Activated T-cell treated with anti-CD3 and anti-CD28 coated beads, Interleukin-2, amount 50 U/mL, for 1 hour (primary cell): ENCODE measurements at regions not wholly inside any gene's neighbourhood (a gene's known extent, or its start where the extent isn't known, plus 50 kb on each side); places are given as distances from the start of the nearest gene placed in this dataset.
"Not testable (repeated sequence)": the region's sequence is repeated elsewhere in the genome, so short reads cannot be mapped to it uniquely, and the experiment has no call there.

Experiments used
- DNase-seq: peaks from one replicate; pipeline ENCODE4 v3.0.0-alpha.2; 2020

DNA sequence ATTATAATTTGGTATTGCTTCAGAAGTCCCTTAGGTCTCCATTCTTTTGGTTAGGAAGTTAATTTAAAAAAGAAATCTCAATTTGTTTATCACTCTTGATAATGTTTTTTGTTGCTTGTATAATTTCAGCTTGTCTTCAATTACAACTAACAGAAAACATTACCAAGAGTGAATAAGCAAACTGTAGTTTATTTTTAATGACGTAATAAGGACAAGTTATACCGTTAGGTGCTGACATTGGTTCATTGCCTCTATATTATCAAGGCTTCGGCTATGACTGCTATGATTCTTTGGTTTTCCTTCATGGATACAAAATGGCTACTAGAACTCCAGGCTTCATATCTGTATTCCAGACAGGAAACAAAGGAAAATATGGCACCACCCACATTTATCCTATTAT, 220.6 kb downstream of the PTGER3 start:
- no peak for DNase-seq

DNA sequence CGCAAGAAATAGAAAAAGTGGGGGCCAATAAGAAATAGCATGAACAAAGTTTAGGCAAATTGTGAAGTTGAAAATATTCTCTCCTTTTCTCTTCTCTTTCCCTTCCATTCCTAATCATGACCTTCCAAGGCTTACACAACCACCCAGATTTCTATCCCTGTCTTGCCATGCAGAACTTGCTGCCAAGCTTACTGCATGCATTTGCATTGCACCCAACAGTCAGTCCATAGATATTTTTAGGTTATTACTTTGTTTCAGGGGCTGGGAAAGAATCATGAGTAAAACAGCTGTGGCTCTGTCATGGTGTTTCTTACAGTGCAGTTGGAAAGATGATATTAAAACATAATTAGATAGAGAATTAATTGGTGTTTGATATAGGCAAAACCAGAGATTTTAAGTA, 219.4 kb downstream of the PTGER3 start:
- DNase-seq: no peak

DNA sequence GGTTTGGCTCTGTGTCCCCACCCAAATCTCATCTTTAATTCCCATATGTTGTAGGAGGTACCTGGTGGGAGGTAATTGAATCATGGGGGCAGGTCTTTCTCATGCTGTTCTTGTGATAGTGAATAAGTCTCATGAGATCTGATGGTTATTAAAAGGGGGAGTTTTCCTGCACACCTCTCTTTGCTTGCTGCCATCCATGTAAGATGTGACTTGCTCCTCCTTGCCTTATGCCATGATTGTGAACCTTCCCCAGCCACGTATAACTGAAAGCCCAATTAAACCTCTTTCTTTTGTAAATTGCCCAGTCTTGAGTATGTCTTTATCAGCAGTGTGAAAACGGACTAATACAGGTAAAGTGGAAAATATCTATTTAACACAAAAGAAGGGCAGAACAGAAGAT, 213.3 kb downstream of the PTGER3 start:
- DNase-seq: not testable (repeated sequence)

DNA sequence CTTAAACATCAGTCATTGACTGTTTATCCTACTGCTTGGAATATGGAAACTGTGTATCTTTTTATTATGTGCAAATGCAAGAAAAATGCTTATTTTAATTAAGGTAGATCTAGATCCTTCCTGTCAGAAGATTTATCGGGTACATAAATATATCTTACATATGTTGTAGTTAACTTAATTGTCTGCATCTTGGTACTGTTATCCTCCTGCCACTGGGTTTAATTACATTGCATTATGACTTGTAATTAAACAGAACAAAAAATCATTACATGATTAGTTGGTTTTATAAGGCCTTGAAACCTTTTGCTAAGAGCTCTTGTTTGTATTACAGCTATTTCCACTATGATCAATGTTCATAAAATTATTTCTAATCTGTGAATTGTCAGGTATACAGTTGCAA, 211.2 kb downstream of the PTGER3 start:
- no peak for DNase-seq

DNA sequence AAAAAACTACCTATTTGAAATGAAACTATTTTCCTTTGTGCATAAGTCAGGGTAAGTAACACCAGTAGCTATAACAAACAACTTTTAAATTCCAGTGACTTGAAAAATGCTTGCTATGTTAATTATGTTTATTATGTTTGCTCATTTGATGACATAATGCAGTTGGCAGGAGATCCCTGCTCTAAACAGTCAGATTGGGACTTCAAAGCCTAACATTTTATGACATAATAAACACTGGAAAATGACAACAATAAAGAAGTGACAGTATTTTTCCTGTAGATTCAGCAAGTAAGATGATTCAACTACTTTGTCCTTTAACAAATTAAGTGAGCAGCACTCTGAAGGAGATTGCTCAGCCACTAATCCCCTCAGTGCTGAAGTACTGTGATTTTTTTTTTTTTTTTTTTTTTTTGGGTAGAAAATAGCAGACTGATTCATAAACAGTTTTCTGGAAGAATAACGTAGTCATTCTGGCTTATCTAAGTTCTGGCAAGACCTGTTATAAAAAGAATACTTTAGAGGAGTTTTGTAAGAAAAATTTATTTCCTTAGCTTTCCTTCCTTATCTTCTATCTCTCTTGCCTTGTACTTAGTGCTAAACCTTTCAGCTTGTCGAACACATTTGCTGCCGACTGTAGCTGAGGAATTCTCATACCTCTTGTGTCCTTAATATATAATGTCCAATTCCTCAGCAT, 207.2 kb downstream of the PTGER3 start:
- no peak for DNase-seq

DNA sequence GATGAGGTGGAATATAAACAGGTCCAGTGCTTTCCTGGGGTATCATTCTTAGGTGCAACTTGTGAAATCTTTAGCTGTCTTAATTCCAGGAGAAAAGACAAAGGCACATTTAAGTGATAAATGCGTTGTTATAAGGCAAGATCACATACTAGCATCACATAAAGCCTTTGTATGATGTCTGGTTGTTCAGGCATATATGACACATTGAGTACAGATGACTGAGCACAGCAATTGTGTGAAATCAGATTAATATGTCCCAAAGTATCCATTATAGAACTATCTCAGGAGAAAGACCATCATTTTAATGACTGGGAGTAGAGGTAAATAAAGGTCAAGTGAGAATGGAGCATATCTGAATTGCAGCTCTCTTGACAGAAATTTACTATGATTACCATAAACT, 205.1 kb downstream of the PTGER3 start:
- DNase-seq: no peak

DNA sequence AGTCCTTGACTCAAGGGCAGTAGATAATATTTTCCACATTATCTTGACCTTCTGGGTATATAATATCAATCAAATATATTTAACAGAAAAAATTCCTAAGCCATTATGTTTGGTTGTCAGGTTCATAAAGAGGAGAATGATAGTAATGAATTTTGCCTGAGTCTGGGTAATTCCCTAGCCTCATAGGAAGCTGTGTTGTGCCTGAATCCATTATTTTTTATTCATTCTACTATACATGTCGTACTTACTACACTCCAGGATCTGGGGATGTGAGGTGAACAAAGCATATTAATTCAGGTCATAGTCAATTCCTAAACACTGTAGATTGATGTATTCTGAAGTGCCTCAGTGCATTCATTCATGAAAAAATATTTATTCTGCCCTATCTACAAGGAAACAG, 204.2 kb downstream of the PTGER3 start:
- no peak for DNase-seq

DNA sequence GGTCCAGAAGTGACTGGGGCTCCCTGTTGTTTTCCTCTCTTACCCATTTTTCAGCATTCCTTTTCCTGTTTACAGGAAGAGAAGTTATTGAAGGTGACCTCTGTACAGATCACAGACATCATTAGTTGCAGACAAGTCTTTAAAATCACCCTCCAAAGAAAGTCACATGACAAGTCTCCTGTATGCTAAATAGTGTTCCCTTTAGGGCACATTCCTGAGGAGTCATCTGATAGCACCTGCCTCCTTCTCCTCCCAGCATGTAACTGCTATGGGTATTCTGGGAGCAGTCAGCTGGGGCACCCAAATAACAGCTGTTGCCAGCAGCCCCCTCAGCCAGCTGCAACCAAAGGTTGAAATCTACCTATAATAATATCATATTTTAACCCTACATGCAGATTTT, 200.6 kb downstream of the PTGER3 start:
- no peak for DNase-seq

DNA sequence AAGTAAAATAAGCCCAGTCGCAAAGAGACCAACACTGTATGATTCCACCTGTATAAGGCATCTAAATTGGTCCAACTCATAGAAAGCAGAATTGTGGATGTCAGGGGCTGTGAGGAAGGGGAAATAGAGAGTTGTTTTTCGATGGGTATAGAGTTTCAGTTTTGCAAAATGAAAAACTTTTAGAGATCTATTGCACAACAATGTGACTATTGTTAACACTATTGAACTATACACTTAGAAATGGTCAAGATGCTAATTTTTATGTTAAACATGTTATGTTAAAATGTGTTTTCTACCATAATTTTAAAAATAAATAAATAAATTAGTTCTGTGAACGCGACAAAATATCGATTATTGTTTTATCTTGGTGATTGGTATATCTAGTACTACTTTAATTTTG, 192.4 kb downstream of the PTGER3 start:
- no peak for DNase-seq

DNA sequence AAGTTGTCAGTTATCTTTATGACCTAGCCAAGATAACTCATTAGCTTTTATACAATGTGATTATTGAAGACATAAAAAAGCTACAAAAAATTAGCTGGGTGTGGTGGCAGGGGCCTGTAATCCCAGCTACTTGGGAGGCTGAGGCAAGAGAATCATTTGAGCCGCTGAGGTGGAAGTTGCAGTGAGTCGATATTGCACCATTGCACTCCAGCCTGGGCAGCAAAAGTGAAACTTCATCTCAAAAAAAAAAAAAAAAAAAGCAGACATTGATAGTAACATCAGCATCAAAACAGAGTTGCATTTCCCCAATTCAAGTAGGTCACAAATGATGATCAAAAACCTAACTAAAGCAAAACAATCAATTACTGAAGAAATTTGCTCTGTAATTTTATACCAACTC, 191.4 kb downstream of the PTGER3 start:
- DNase-seq: no peak

DNA sequence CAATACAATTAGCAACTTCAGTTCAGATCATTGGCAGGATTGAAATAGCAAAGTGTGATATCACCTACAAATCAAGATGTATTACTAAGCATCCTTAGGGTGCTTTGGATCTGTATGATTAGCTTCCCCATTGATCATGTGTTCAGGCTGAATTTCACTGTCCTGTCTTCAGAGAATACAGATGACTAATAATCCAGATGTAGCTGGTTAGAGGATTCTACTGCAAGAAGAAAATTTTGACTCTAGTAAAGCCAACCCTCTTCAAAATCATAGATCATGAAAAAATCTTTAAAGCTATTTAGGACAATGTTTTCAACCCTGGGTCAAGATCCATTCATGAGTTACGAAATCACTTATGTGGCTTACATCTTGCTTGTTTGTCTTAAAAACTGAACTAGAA, 184.4 kb downstream of the PTGER3 start:
- no peak for DNase-seq

DNA sequence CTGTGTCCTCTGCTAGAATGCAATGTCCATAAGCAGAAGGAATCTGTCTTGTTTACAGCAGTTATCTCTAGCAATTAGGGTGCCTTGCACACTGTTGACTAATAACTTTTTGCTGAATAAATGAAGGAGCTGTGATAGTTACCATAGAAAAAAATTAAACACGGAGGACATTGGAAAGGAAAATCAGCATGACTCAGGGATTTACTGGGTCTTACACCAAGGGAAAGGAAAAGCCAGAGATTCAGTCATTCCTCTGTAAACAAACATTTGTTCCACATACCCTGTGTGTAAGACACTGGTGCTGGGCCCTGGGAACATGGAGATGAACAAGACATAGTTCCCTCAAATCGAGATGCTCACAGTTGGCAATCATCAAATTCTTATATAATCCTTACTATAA, 183.3 kb downstream of the PTGER3 start:
- DNase-seq: no peak

DNA sequence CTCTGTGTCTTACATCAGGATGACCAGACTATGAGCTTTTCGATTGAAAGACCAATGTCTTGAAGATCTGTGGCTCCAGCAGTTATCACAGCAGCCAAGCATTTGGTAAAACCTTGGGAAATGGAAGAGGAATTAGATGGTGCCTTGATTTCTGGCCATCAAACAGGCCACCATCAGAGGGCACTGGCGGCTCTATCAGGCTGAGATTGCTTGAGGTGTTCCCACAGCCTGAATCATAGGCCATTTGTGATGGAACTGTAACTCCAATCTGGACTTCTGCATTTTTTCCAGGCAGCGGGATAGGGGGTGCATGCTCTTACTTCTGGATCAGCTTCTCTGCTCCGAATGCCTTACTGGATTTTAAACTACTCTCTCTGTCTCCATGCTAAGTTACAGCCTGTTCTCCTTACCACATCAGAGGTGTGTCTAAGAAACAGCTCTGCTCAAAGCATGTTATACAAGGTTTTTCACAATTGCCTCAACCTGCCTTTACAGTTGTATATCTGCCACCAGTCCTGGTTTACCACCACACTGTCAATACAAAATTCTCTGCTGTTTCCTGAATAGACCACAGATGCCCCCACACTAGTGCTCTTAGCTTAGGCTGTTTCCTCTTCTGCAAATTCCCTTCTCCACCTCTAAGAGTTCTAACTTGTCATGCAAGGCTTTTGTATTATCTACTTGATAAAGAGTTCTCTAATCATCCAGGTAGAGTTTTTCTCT, 180.9 kb downstream of the PTGER3 start:
- DNase-seq: no peak

DNA sequence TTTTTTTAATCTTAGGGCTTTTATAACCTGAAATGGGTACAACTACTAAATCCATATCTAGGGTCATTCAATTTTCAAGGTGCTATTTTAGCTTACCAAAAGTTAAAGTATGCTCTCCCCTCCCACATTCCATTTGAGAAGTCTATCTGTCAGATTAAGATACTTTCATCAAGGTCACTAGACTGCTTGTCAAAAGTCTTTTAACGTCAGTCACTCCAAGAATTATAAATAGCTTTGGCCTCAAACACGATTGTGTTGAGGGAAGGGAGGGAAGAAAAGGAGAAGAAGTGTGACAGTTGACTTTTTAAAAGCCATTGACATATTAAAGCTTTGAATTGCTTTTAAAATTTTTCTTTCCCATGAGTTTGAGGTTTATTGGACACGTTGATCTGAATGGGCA, 175.8 kb downstream of the PTGER3 start:
- no peak for DNase-seq

DNA sequence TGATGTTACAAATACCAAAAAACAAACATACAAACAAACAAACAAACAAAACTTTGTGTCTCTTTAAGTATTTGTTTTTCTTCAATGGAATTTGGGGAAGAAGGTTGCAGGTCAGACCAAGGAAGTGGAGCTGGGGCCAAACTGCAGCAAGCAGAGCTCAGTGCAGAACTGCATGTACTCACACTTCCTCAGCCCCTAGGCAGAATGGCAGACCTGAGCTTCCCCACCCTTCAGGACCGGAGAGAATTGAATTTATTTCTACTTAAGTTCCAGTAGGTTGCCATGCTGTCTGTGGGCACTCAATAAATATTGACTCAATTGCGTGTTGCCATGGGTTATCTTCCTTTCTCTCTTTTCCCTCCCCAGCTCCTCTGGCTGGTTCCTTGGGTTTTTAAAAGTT, 173.6 kb downstream of the PTGER3 start:
- DNase-seq: no peak

DNA sequence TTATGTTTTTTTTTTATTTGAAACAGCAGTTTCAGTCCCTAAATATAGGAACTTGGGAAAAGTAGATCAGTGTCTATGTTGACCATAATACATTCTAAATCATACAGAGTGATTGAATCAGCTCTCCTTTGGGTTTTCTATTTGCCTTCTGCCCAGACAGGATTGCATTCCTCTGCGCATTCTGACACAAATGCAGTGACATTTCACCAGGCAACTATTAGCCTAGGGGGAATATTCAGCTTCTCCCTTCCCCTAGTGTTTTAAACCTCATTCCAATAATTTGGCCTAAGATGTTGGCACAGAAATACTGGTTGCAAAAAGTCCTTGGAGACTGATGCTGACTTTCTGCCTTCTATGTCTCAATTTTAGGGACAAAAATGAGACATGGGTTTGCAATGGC, 172.8 kb downstream of the PTGER3 start:
- no peak for DNase-seq

DNA sequence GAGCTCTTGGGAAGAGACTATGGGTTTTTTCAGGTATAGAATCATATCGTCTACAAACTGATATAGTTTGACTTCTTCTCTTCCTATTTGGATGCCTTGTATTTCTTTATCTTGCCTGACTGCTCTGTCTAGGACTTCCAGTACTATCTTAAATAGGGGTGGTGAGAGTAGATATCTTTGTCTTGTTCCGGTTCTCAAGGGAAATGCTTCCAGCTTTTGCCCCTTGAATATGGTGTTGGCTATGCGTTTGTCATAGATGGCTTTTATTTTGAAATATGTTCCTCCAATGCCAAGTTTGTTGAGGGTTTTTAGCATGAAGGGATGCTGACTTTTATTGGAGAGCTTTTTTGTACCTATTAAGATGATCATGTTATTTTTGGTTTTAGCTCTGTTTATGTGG, 170.3 kb downstream of the PTGER3 start:
- DNase-seq: no peak

DNA sequence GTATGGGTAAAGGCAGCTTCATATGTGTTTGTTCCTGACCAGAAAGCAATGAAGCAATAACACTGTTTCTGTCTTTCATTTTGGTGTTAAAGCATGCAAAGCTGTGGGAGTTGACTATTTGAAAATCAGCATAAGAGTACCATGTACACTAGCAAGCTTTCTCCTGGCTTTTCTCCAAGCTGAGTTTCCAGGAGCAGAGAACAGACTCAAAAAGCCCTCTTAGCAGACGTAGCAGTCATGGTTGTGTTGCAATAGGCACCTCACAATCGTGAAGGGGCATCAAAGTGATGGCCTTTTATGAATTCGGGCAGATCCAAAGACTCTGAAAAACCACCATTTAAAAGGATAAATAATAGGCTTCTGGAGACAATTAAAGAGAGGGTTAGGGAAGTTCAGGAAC, 159.7 kb downstream of the PTGER3 start:
- DNase-seq: no peak

DNA sequence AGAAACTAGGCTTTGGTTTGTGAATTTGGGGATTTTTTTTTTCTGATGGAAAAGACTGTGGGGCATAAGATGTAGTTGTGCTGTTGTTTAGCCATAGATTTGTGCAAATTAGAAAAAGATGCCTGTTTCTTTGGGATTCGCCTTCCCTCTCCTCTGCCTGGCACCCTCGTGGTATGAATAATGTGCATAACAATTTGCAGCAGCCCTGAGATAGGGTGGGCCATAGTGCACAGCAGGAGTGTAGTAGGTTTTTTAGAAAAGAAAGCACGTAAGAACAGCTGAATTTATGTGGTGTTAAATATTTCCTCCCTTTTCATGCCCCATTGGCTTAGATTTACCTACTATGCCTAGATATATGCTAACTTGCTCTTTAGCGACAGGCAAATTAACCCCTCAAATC, 158.9 kb downstream of the PTGER3 start:
- DNase-seq: no peak

DNA sequence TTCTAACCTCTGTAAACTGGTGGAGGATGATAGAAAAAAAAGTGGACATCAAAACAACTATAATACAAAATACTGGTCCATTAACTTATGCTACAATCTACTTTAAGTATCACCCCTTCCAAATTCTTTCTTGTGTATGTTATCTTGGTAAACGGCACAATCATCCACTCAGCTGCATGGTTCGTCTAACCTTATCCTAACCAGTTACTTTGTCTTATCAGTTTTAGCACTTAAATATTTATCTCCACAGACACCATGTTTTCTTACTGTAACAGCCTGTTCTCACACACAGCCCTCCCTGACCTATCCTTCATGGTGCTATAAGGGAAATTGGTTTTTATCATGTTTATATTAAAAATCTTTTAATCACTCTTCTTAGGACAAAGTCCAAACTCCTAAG, 157.2 kb downstream of the PTGER3 start:
- DNase-seq: no peak

DNA sequence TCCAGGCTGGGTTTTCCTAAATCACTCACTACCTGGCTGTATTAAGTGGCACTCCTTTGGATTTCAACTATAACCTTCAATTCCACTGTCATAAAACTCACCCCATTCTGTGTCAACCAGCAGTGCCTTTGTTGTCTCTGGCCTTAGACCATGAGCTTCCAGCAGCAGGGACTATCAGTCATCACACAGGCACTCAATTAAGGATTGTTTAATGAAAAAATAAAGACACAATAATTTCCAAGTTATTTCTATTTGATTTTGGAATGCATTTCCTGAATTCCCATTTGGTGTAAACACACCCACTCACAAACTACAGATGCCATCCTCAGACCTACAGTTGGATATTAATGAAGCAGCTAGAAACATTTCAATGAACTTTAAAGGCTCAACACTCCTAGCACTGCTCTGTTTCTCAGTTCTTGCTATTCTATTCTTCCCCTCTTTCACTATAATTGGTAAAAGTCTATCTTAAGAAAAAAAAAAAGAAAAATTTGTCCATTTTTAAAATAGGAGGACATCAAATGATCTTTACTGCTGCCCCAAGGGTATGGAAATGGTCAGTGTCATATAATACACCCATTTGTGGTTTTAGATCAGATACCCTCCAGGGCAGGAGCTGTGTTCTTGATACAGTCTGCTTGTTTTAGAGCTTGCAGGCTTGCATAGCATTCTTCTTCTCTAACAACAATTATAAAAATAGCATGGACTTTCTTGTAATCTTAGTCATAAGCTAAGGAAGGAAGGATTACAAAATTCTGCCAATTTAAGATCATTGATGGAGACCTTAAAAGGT, 156.4 kb downstream of the PTGER3 start:
- DNase-seq: no peak

DNA sequence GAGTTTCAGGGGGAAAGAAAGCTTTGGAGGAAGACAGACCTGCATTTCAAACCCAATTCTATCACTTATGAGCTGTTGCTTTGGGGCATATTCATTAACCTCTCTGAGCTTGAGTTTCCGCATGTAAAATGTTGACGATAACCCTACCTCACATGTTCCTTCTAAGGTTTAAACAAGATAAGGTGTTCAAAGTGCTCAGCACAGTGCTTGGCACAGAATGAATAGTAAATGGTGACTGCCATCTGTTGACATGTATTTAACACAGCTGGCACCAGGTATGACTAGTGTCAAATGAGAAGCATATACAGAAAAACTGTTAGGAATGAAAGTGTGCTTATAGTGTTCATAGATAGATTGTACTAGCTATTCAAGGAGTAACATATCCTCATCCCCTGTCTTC, 155.5 kb downstream of the PTGER3 start:
- DNase-seq: no peak

DNA sequence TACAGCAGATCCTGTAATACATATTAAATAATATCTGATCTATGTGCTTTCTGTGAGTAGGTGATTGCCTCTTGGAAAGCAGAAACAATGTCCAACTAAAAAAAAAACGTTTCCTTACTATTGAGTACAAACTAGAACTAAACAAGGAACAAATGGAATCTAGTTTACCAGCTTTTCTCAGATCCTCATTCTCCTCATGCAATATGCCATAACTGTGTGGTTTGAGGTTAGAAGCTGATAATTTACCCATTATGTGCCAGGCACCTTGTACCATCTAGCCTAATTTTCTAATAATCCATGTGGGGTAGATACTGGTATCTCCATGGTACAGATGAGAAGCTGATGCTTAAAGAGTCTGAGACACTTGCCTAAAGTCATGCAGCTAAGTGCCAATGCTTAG, 154.7 kb downstream of the PTGER3 start:
- DNase-seq: no peak

DNA sequence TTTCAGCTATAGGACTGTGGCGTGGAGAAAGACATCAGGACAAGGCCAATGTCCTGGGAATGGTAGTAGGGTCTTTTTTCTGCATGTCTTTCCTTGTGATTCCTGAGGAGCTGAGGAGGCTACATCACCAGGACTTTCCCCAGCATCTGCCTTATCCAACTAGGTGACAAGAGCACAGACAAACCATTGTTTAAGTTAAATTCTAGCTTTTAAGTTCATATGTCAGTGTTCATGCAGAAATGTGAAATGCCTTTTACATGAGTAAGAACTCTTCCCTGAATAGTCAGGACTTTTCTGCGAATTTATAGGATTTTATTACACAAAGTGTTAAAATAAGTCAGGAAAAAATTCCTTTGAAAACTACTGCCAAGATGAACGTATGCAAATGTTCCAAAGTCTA, 154.2 kb downstream of the PTGER3 start:
- no peak for DNase-seq
